Upper lobe of right lung (tissue), 1 donor: ENCODE measurements at regions not wholly inside any gene's neighbourhood (a gene's known extent, or its start where the extent isn't known, plus 50 kb on each side); places are given as distances from the start of the nearest gene placed in this dataset.

Experiments used
- ATAC-seq: fragments of 200-7000 bp; cut with Tn5 transposase; one replicate; pipeline ENCODE4 v1.9.1; 2020; ENCODE audit warnings: mild to moderate bottlenecking, moderate library complexity
- DNase-seq: peaks from one replicate; pipeline ENCODE4 v3.0.0-alpha.2; 2020
- H3K27ac ChIP-seq: fragments of 200-600 bp; one replicate; pipeline ENCODE4 v1.8.0; 2022
- H3K27me3 ChIP-seq: fragments of 200-600 bp; one replicate; pipeline ENCODE4 v1.8.0; 2022; ENCODE audit warnings: mild to moderate bottlenecking
- H3K36me3 ChIP-seq: fragments of 200-600 bp; one replicate; pipeline ENCODE4 v1.8.0; 2022
- H3K4me1 ChIP-seq: fragments of 200-600 bp; one replicate; pipeline ENCODE4 v1.8.0; 2022
- H3K4me3 ChIP-seq: fragments of 200-600 bp; one replicate; pipeline ENCODE4 v1.8.0; 2022; ENCODE audit warnings: mild to moderate bottlenecking
- H3K9me3 ChIP-seq: fragments of 200-600 bp; one replicate; pipeline ENCODE4 v1.8.0; 2022
- intact Hi-C: fragments of 100-400 bp; cut with DNase I; formaldehyde crosslinking; loops from one replicate; pipeline ENCODE4 v1.11.0; 2022
- TF ChIP-seq, protein P1 (sequence below): fragments of 200-600 bp; IDR thresholded peaks from one replicate; pipeline ENCODE4 v1.8.0; 2022; ENCODE audit warnings: antibody characterized with exemption
- donor health status: DM: no; HTN: yes; CAD: no; lungs with severe emphysema.

DNA sequence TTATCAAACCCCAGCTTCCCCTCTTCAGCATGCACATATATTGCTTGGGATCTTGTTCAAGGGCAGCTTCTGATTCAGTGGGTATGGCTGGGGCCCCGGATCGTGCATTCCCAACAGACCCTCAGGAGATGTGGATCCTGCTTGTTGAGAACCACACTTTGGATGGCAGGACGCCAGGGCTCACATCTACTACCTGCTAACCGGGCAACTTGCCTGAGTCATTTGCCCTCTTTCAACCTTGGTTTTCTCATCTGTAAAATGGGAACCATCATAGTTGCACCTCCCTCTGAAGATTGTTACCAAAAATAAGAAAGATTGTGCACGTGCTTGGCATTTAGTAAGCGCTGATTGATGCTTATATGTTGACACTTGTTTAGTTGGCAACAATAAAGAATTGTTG lies 154.6 kb downstream of the ACKR3 start:
- ATAC-seq = no peak
- TF ChIP-seq, protein P1, sequence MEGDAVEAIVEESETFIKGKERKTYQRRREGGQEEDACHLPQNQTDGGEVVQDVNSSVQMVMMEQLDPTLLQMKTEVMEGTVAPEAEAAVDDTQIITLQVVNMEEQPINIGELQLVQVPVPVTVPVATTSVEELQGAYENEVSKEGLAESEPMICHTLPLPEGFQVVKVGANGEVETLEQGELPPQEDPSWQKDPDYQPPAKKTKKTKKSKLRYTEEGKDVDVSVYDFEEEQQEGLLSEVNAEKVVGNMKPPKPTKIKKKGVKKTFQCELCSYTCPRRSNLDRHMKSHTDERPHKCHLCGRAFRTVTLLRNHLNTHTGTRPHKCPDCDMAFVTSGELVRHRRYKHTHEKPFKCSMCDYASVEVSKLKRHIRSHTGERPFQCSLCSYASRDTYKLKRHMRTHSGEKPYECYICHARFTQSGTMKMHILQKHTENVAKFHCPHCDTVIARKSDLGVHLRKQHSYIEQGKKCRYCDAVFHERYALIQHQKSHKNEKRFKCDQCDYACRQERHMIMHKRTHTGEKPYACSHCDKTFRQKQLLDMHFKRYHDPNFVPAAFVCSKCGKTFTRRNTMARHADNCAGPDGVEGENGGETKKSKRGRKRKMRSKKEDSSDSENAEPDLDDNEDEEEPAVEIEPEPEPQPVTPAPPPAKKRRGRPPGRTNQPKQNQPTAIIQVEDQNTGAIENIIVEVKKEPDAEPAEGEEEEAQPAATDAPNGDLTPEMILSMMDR = no peak

DNA sequence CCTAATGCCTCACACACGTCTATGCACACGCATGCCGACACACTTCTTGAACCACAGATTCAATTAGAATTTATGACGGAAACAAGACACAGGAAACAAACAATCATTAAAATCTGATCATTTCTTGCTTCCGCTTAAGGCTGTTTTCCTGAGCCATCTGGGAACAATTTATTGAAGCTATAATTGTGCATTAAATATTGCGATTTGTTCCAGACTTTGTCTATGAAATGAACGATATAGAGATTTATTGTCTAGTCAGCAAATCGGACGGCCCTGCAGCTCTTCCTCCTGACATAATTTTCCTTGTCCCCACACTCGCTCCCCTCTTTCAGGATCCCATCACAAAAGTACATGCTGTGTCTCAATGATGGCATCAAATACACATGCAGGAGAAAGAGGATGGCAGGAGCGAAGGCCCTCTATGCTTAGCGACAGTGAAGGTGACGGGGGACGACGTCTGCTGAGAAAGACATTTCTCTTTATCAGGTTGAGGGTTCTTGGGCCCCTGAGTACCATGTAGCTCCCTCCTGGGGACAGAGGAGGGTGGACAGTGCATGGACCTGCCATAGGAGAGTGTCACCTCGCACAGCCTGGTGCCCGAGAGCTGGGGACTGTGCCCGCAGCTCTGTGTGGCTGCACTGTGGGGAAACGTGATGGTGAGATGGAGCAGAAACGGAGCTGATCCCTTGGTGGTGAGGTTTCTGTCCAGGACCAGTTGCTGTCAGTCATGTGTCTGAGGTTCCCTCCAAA lies 157.3 kb downstream of the ACKR3 start:
- no peak for DNase-seq
- TF ChIP-seq, protein P1 = no peak
- Histone ChIP-seq H3K9me3 (no peaks in the 10 kb centered on the region), H3K36me3 (no peaks in the 10 kb centered on the region), H3K4me1 (no peaks in the 10 kb centered on the region), H3K27ac (no peak overlapping the region), H3K4me3 (no peak overlapping the region), H3K27me3 (no peaks in the 10 kb centered on the region)
- intact Hi-C loops = no loop called here
- no peak for ATAC-seq

More for the DNA sequence above, 154.6 kb downstream of the ACKR3 start:
- intact Hi-C loops = no loop called here
- Histone ChIP-seq H3K27me3 (no peaks in the 10 kb centered on the region), H3K4me3 (no peak overlapping the region), H3K9me3 (no peaks in the 10 kb centered on the region), H3K4me1 (no peaks in the 10 kb centered on the region), H3K36me3 (no peaks in the 10 kb centered on the region), H3K27ac (no peak overlapping the region)
- no peak for DNase-seq

DNA sequence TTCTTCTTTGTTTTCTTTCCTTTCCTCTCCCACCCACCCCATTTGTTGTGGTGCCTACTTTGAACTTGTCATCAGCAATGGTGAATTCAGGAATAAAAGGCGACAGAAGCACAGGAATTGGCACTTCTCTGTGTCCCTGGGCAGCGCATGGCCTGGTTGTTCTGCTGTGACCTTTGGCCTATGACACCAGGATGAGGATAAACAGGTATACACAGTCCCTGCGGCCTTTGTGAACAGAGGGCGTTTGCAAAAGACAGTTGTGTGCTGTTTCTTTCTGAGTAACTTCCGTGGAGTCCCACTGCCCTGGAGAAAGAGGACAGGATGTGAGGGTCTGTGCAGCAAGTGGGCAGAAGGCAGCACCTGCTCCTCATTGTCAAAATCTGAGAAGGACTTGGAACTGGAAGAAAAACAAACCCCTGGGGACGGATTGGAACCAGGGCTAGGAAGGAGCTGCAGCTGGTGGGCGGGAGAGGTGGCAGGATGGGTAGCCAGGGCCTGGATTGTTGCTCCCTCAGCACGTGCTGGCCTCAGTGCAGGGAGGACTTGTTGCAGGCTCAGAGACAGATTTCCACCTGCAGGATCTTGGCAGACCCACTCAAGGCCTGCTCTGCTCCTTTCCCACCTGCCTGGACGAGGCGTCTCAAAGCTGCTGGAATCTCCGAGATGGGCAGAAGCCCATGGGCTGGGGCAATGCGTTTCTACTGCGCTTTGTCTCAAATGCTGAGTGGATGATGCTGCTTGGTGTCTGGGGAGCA lies 159.5 kb downstream of the ACKR3 start:
- no peaks in the 10 kb centered on the region for H3K36me3 ChIP-seq
- peaks cover 4% of the 10 kb centered on the region for H3K4me1 ChIP-seq
- ATAC-seq (no peak), DNase-seq (no peak)
- H3K27ac ChIP-seq = no peak overlapping the region
- no peaks in the 10 kb centered on the region for H3K9me3 ChIP-seq
- TF ChIP-seq, protein P1 = no peak
- intact Hi-C loops = no loop called here
- H3K27me3 ChIP-seq = no peaks in the 10 kb centered on the region
- no peak overlapping the region for H3K4me3 ChIP-seq

DNA sequence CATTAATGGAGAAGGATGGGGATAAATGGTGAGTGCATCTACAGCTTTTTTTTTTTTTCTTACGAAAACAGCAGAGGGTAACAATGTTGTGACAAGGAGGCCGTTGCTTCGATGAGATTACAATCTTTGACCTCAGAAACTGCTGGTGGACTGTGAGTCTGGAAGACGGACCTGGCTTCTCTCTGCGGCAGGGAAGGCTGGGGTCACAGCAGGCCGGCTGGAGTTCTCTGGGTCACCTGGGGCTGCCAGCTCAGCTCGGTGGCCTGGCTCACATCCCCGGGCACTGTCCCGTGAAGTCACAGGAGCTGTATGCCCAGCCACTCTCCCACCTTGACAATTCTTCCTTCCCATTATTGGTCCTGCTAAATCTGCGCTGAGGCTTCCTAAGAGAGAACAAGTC lies 160.8 kb downstream of the ACKR3 start:
- H3K9me3 ChIP-seq = no peaks in the 10 kb centered on the region
- peaks cover 4% of the 10 kb centered on the region for H3K4me1 ChIP-seq
- no peaks in the 10 kb centered on the region for H3K36me3 ChIP-seq
- ATAC-seq (no peak), DNase-seq (no peak)
- TF ChIP-seq, protein P1 = no peak
- H3K27me3 ChIP-seq = no peaks in the 10 kb centered on the region
- H3K27ac ChIP-seq = no peak overlapping the region
- intact Hi-C loops = no loop called here
- no peak overlapping the region for H3K4me3 ChIP-seq

GRCh38 chr2:236731767-236732580 lies 162.3 kb downstream of the ACKR3 start:
- Histone ChIP-seq H3K4me3 (no peak overlapping the region), H3K27ac (no peak overlapping the region), H3K27me3 (no peaks in the 10 kb centered on the region), H3K9me3 (no peaks in the 10 kb centered on the region), H3K4me1 (peaks cover 4% of the 10 kb centered on the region), H3K36me3 (no peaks in the 10 kb centered on the region)
- TF ChIP-seq, protein P1 = no peak
- peak; percentile 70 for ATAC-seq
- DNase-seq = no peak
- intact Hi-C loops = no loop called here
